Endodermal cell (in vitro differentiated cells): ENCODE measurements at regions not wholly inside any gene's neighbourhood (a gene's known extent, or its start where the extent isn't known, plus 50 kb on each side); places are given as distances from the start of the nearest gene placed in this dataset.

ENCODE experiments used
- DNase-seq: peaks from one replicate; pipeline ENCODE4 v3.0.0-alpha.2; 2017
- H3K27ac ChIP-seq: 2 replicates; pipeline ENCODE4 v1.5.1; 2013; ENCODE audit warnings: mild to moderate bottlenecking, low read depth, low read length, moderate library complexity
- H3K27me3 ChIP-seq: 2 replicates; pipeline ENCODE4 v1.6.1; 2013; ENCODE audit warnings: mild to moderate bottlenecking, low read length, moderate library complexity; ENCODE audit not compliant: insufficient read depth, control insufficient read depth, poor library complexity, severe bottlenecking
- H3K36me3 ChIP-seq: 2 replicates; pipeline ENCODE4 v1.7.0; 2013; ENCODE audit warnings: mild to moderate bottlenecking, low read length, moderate library complexity; ENCODE audit not compliant: control insufficient read depth, insufficient read depth
- H3K4me1 ChIP-seq: one replicate; pipeline ENCODE4 v1.7.0; 2013; ENCODE audit warnings: low read length; ENCODE audit not compliant: control insufficient read depth, insufficient read depth
- H3K4me3 ChIP-seq: 2 replicates; pipeline ENCODE4 v1.5.1; 2013; ENCODE audit warnings: mild to moderate bottlenecking, low read length, moderate library complexity
- H3K9ac ChIP-seq: 2 replicates; pipeline ENCODE4 v1.6.1; 2013; ENCODE audit warnings: mild to moderate bottlenecking, low read length, moderate library complexity; ENCODE audit not compliant: poor library complexity, severe bottlenecking; ENCODE audit errors: extremely low read depth
- H3K9me3 ChIP-seq: 2 replicates; pipeline ENCODE4 v1.6.1; 2013; ENCODE audit warnings: mild to moderate bottlenecking, low read length, moderate library complexity; ENCODE audit not compliant: control insufficient read depth
- H3K27ac Mint-ChIP-seq: 2 replicates; pipeline ENCODE4 v1.8.0; 2020; ENCODE audit warnings: mixed read lengths
- H3K27me3 Mint-ChIP-seq: 2 replicates; pipeline ENCODE4 v1.8.0; 2021; ENCODE audit warnings: mild to moderate bottlenecking, mixed read lengths; ENCODE audit not compliant: insufficient read depth
- H3K36me3 Mint-ChIP-seq: 2 replicates; pipeline ENCODE4 v1.8.0; 2020; ENCODE audit warnings: low read depth, mixed read lengths
- H3K4me1 Mint-ChIP-seq: 2 replicates; pipeline ENCODE4 v1.8.0; 2020; ENCODE audit warnings: mixed read lengths
- H3K4me3 Mint-ChIP-seq: 2 replicates; pipeline ENCODE4 v1.8.0; 2020; ENCODE audit warnings: mild to moderate bottlenecking, moderate library complexity, mixed read lengths
- H3K9me3 Mint-ChIP-seq: 2 replicates; pipeline ENCODE4 v1.8.0; 2020; ENCODE audit warnings: mild to moderate bottlenecking, mixed read lengths
- whole genome bisulfite sequencing, 2 experiments: methylation state at CpG; one replicate each; pipeline versions ENCODE4 v1.1.5 to v1.1.7; 2013; ENCODE audit warnings: missing lambda C conversion rate in 2 of 2, mixed read lengths in 1 of 2; ENCODE audit not compliant: insufficient coverage in 1 of 2, insufficient read length in 1 of 2; 5-methylcytosine and 5-hydroxymethylcytosine counted together
- TF ChIP-seq, protein P1 (sequence below): fragments of 200-600 bp; sonication (generic); conservative IDR thresholded peaks from 2 replicates; pipeline ENCODE4 v1.5.0; 2021; ENCODE audit warnings: antibody characterized with exemption, mild to moderate bottlenecking

- H3K27ac ChIP-seq: no peak overlapping the region
- H3K27me3 ChIP-seq: no peaks in the 10 kb centered on the region
- no peaks in the 10 kb centered on the region for H3K36me3 Mint-ChIP-seq
- 92 to 100% methylated on average over 2 to 4 of the region's 4 CpGs for WGBS, 2 experiments
- DNase-seq: no peak
- no peaks in the 10 kb centered on the region for H3K9me3 Mint-ChIP-seq
- H3K27me3 Mint-ChIP-seq: no peaks in the 10 kb centered on the region
- H3K4me1 Mint-ChIP-seq: no peaks in the 10 kb centered on the region
- H3K9ac ChIP-seq: no peak overlapping the region
- TF ChIP-seq, protein P1, sequence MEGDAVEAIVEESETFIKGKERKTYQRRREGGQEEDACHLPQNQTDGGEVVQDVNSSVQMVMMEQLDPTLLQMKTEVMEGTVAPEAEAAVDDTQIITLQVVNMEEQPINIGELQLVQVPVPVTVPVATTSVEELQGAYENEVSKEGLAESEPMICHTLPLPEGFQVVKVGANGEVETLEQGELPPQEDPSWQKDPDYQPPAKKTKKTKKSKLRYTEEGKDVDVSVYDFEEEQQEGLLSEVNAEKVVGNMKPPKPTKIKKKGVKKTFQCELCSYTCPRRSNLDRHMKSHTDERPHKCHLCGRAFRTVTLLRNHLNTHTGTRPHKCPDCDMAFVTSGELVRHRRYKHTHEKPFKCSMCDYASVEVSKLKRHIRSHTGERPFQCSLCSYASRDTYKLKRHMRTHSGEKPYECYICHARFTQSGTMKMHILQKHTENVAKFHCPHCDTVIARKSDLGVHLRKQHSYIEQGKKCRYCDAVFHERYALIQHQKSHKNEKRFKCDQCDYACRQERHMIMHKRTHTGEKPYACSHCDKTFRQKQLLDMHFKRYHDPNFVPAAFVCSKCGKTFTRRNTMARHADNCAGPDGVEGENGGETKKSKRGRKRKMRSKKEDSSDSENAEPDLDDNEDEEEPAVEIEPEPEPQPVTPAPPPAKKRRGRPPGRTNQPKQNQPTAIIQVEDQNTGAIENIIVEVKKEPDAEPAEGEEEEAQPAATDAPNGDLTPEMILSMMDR: no peak
- no peak overlapping the region for H3K27ac Mint-ChIP-seq
- H3K36me3 ChIP-seq: no peaks in the 10 kb centered on the region
- no peak overlapping the region for H3K4me3 ChIP-seq
- H3K4me3 Mint-ChIP-seq: no peak overlapping the region
- H3K9me3 ChIP-seq: no peaks in the 10 kb centered on the region
- H3K4me1 ChIP-seq: no peaks in the 10 kb centered on the region
Measured at GRCh38 chr18:29753379-29753778, 1289.2 kb downstream of the DSC3 start.

- Mint-ChIP-seq H3K4me3 (no peak overlapping the region), H3K4me1 (no peaks in the 10 kb centered on the region), H3K27ac (no peak overlapping the region), H3K27me3 (no peaks in the 10 kb centered on the region), H3K36me3 (no peaks in the 10 kb centered on the region), H3K9me3 (no peaks in the 10 kb centered on the region)
- Histone ChIP-seq H3K27me3 (no peaks in the 10 kb centered on the region), H3K4me1 (no peaks in the 10 kb centered on the region), H3K4me3 (no peak overlapping the region), H3K9ac (no peak overlapping the region), H3K36me3 (no peaks in the 10 kb centered on the region), H3K9me3 (no peaks in the 10 kb centered on the region), H3K27ac (no peak overlapping the region)
- no peak for DNase-seq
- TF ChIP-seq, protein P1: no peak
- 83 to 100% methylated on average over 1 of the region's 1 CpG for WGBS, 2 experiments
Measured at GRCh38 chr18:29749704-29750103, 1292.8 kb downstream of the DSC3 start.

DNA sequence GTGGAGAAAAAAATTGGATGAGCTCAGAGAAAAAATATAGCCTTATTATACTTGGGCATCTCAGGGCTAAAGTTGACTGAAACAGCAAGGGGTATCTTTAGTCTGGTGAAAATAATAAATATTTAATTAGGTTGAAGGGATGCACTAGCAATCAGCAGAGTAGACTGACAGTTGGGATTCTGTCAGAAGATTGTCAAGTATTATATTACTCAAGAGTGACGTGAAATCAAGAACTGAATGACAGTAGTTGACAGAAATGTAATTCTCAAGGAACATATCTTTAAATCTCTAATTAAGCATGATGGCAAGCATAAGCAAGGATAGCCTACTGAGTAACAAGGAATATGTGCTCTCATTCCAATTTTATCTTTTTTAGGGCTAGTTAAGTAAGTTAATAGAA is 1301.1 kb downstream of the DSC3 start:
- Histone ChIP-seq H3K36me3 (no peaks in the 10 kb centered on the region), H3K9ac (no peak overlapping the region), H3K27me3 (no peaks in the 10 kb centered on the region), H3K4me3 (no peak overlapping the region), H3K4me1 (no peaks in the 10 kb centered on the region), H3K9me3 (no peaks in the 10 kb centered on the region), H3K27ac (no peak overlapping the region)
- 100% methylated on average over 1 of the region's 1 CpG for WGBS, 2 experiments
- no peak for DNase-seq
- Mint-ChIP-seq H3K9me3 (no peaks in the 10 kb centered on the region), H3K4me3 (no peak overlapping the region), H3K36me3 (no peaks in the 10 kb centered on the region), H3K4me1 (peaks cover 2% of the 10 kb centered on the region), H3K27ac (no peak overlapping the region), H3K27me3 (no peaks in the 10 kb centered on the region)
- TF ChIP-seq, protein P1: no peak
